ENCODE measurements at regions not wholly inside any gene's neighbourhood (a gene's known extent, or its start where the extent isn't known, plus 50 kb on each side); places are given as distances from the start of the nearest gene placed in this dataset.

- TF ChIP-seq CTCF (IDR thresholded peaks at IDR 0.05): no peak
- no peak for TF ChIP-seq POLR2A (IDR thresholded peaks at IDR 0.05)
Measured at GRCh38 chr13:54029720-54030119, 1001.1 kb downstream of the OLFM4 start.
